Esophagus muscularis mucosa (tissue), 4 donors: ENCODE measurements at regions not wholly inside any gene's neighbourhood (a gene's known extent, or its start where the extent isn't known, plus 50 kb on each side); places are given as distances from the start of the nearest gene placed in this dataset.

Source experiments
- DNase-seq: peaks from one replicate; pipeline ENCODE4 v3.0.0-alpha.2; 2017; ENCODE audit errors: extremely low spot score
- H3K27ac ChIP-seq, 4 donors: fragments of 200-600 bp; sonication (generic); replicated peaks in 1 of 4; 1 replicate in 3 of 4; 2 replicates in 1 of 4; pipeline ENCODE4 v1.5.1; 2016 to 2019; ENCODE audit warnings: mild to moderate bottlenecking in 1 of 4
- H3K27me3 ChIP-seq, 4 donors: fragments of 200-600 bp; sonication (generic); one replicate each; pipeline versions ENCODE4 v1.5.1 to v1.6.0; 2016 to 2019
- H3K36me3 ChIP-seq, 4 donors: fragments of 200-600 bp; sonication (generic); one replicate each; pipeline ENCODE4 v1.5.1; 2016 to 2019
- H3K4me1 ChIP-seq, 4 donors: fragments of 200-600 bp; sonication (generic); one replicate each; pipeline ENCODE4 v1.5.1; 2016 to 2019
- H3K4me3 ChIP-seq, 4 donors: fragments of 200-600 bp; sonication (generic); 1 replicate in 2 of 4; 2 replicates in 2 of 4; pipeline ENCODE4 v1.5.1; 2016 to 2019; ENCODE audit warnings: mild to moderate bottlenecking in 4 of 4, moderate library complexity in 1 of 4
- H3K9me3 ChIP-seq, 4 donors: fragments of 200-600 bp; sonication (generic); 1 replicate in 3 of 4; 2 replicates in 1 of 4; pipeline ENCODE4 v1.5.1; 2016 to 2019
- CTCF ChIP-seq, 3 experiments: fragments of 200-600 bp in 2 of 3; fragments of 450-650 bp in 1 of 3; sonication (generic) in 2 of 3; IDR thresholded peaks; one replicate each; pipeline ENCODE4 v1.5.1; 2017 to 2019; ENCODE audit warnings: antibody characterized with exemption in 3 of 3, mild to moderate bottlenecking in 2 of 3, moderate library complexity in 1 of 3
- EP300 ChIP-seq: sonication (generic); formaldehyde crosslinking; IDR thresholded peaks from one replicate; pipeline ENCODE4 v1.6.1; 2017; ENCODE audit warnings: antibody characterized with exemption
- POLR2A ChIP-seq: fragments of 450-650 bp; IDR thresholded peaks from one replicate; pipeline ENCODE4 v1.6.1; 2017; ENCODE audit warnings: antibody characterized with exemption, moderate library complexity, mild to moderate bottlenecking, low read depth
- POLR2AphosphoS5 ChIP-seq, 2 donors: sonication (generic); formaldehyde crosslinking; IDR thresholded peaks; one replicate each; pipeline ENCODE4 v1.6.1; 2017; ENCODE audit warnings: antibody characterized with exemption in 2 of 2
- WGBS: methylation state at CpG from one replicate; pipeline ENCODE4 v1.1.5; 2018; 5-methylcytosine and 5-hydroxymethylcytosine counted together
- intact Hi-C: fragments of 100-400 bp; cut with DNase I; formaldehyde crosslinking; loops from one replicate; pipeline ENCODE4 v1.15.1; 2023

GRCh38 chr2:59034837-59035236, 793.7 kb upstream of the FANCL start:
- H3K27me3 ChIP-seq = no peaks in the 10 kb centered on the region
- WGBS = 9% methylated on average over 1 of the region's 1 CpG
- H3K36me3 ChIP-seq = no peaks in the 10 kb centered on the region
- H3K27ac ChIP-seq = no peak overlapping the region
- H3K4me3 ChIP-seq = no peak overlapping the region
- H3K4me1 ChIP-seq = no peaks in the 10 kb centered on the region
- TF ChIP-seq POLR2AphosphoS5 (IDR thresholded peaks at IDR 0.05) (no peak), CTCF (IDR thresholded peaks at IDR 0.05) (no peak), EP300 (no peak)
- peaks cover 0 to 9% (median 2%) of the 10 kb centered on the region in 4 donors for H3K9me3 ChIP-seq
- DNase-seq = no peak
- intact Hi-C loops = no loop called here

- no peaks in the 10 kb centered on the region for H3K36me3 ChIP-seq
- WGBS = 66% methylated on average over 3 of the region's 3 CpGs
- intact Hi-C loops = no loop called here
- H3K27ac ChIP-seq = no peak overlapping the region
- no peak for TF ChIP-seq POLR2AphosphoS5 (IDR thresholded peaks at IDR 0.05)
- no peak for TF ChIP-seq EP300
- TF ChIP-seq POLR2A = no peak
- TF ChIP-seq CTCF (IDR thresholded peaks at IDR 0.05) = no peak
- DNase-seq = no peak
- H3K27me3 ChIP-seq = no peaks in the 10 kb centered on the region
- H3K9me3 ChIP-seq = peaks cover 0 to 9% (median 2%) of the 10 kb centered on the region in 4 donors
- H3K4me1 ChIP-seq = no peaks in the 10 kb centered on the region
- no peak overlapping the region for H3K4me3 ChIP-seq
These were observed 793.0 kb upstream of the FANCL start for GRCh38 chr2:59034106-59034505.

GRCh38 chr2:59033661-59034060, 792.5 kb upstream of the FANCL start:
- no peak for DNase-seq
- Histone ChIP-seq H3K9me3 (peaks cover 0 to 9% (median 2%) of the 10 kb centered on the region in 4 donors), H3K4me1 (no peaks in the 10 kb centered on the region), H3K4me3 (no peak overlapping the region), H3K27me3 (no peaks in the 10 kb centered on the region), H3K27ac (no peak overlapping the region), H3K36me3 (no peaks in the 10 kb centered on the region)
- intact Hi-C loops = no loop called here
- TF ChIP-seq EP300 (no peak), POLR2A (no peak), CTCF (IDR thresholded peaks at IDR 0.05) (no peak), POLR2AphosphoS5 (IDR thresholded peaks at IDR 0.05) (no peak)
- WGBS = 58% methylated on average over 1 of the region's 1 CpG

GRCh38 chr2:59032499-59032898, 791.4 kb upstream of the FANCL start:
- intact Hi-C loops = no loop called here
- H3K27me3 ChIP-seq = no peaks in the 10 kb centered on the region
- no peaks in the 10 kb centered on the region for H3K4me1 ChIP-seq
- H3K4me3 ChIP-seq = no peak overlapping the region
- no peak overlapping the region for H3K27ac ChIP-seq
- H3K9me3 ChIP-seq = peaks cover 0 to 3% (median under 1%) of the 10 kb centered on the region in 4 donors
- H3K36me3 ChIP-seq = no peaks in the 10 kb centered on the region
- 79% methylated on average over 3 of the region's 3 CpGs for WGBS
- no peak for DNase-seq
- TF ChIP-seq POLR2AphosphoS5 (IDR thresholded peaks at IDR 0.05) (no peak), EP300 (no peak), CTCF (IDR thresholded peaks at IDR 0.05) (no peak), POLR2A (no peak)

DNA sequence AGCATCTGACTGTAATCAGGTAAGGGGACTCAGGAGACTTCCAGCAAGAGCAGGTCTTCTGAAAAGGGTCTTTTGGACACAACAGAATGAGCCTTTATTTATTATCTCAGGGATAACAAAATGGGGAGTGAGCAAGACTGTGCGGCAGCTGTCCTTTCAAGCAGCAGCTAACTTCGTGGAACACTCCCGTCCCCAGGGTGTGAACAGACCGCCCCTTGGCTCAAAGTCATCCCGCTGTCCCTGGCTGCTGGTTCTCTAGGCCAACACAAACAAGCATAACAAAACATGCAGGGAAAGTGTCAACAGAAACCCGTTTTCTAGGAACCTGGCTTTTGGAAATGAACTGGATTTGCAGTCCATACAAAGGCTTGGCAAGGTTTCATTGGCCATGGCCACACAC, 787.9 kb upstream of the FANCL start:
- 75% methylated on average over 6 of the region's 6 CpGs for WGBS
- H3K9me3 ChIP-seq = no peaks in the 10 kb centered on the region
- no peak for DNase-seq
- no peaks in the 10 kb centered on the region for H3K4me1 ChIP-seq
- TF ChIP-seq POLR2AphosphoS5 (IDR thresholded peaks at IDR 0.05) = no peak
- TF ChIP-seq POLR2A = no peak
- no peak for TF ChIP-seq EP300
- no peak for TF ChIP-seq CTCF (IDR thresholded peaks at IDR 0.05)
- intact Hi-C loops = no loop called here
- H3K27me3 ChIP-seq = no peaks in the 10 kb centered on the region
- H3K36me3 ChIP-seq = no peaks in the 10 kb centered on the region
- H3K4me3 ChIP-seq = no peak overlapping the region
- no peak overlapping the region for H3K27ac ChIP-seq
